ENCODE measurements at regions not wholly inside any gene's neighbourhood (a gene's known extent, or its start where the extent isn't known, plus 50 kb on each side); places are given as distances from the start of the nearest gene placed in this dataset.

DNA sequence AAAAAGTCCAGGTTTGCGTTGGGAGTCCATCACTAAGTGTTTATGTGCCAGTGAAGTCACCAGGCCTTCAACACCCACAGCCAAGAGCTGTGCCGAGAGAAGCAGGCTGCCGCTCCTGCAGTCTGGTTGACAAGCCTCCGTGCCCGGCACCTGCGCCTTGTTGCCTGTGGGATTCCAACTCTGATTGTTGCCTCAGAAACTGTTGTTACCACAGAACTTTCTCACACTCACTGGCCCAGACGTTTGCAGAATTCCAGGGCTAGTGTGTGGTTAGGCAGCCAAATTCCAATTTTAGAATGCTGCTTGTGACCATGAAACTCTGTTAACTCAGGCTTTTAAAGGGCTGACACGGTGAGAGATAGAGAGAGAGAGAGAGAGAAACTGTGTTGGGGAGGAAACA lies 119.5 kb upstream of the LIMCH1 start:
- Mint-ChIP-seq H3K36me3 (ENCODE audit: insufficient read depth in 1 of 3, low read depth in 3 of 3) (no peaks in the 10 kb centered on the region), H3K4me3 (no peak overlapping the region), H3K4me1 (peaks cover 9 to 12% of the 10 kb centered on the region in 2 experiments; a peak in 3 of 4 replicates), H3K27me3 (ENCODE audit: low read depth) (no peaks in the 10 kb centered on the region; the same call in 1 of the 2 replicates), H3K27ac (peak overlapping the region; percentile 7 to 37 (median 30); a peak in 3 of 7 replicates), H3K9me3 (no peaks in the 10 kb centered on the region)
- H3K23me2 ChIP-seq (ENCODE audit: insufficient read length, low read depth, low read length, poor library complexity, severe bottlenecking) = no peaks in the 10 kb centered on the region
- H3K79me2 ChIP-seq (ENCODE audit: insufficient read depth, low read length) = no peaks in the 10 kb centered on the region
- no peak overlapping the region for H3T11ph ChIP-seq (ENCODE audit: low read length)
- no peak overlapping the region for H2BK20ac ChIP-seq (ENCODE audit: low read depth, low read length, poor library complexity, severe bottlenecking)
- H3K27ac ChIP-seq (ENCODE audit: insufficient read length, low read depth, low read length) = no peak overlapping the region
- H3K56ac ChIP-seq (ENCODE audit: insufficient read length, low read depth, low read length) = no peak overlapping the region
- DNase-seq = no peak
- no peak overlapping the region for H3K4ac ChIP-seq (ENCODE audit: low read depth, low read length)
- no peak overlapping the region for H3K4me2 ChIP-seq (ENCODE audit: insufficient read depth, insufficient read length, low read length)
- H3K27me3 ChIP-seq (ENCODE audit: insufficient read depth, low read length) = no peaks in the 10 kb centered on the region
- no peak overlapping the region for H2BK120ac ChIP-seq (ENCODE audit: low read depth, low read length, poor library complexity, severe bottlenecking)
- WGBS (ENCODE audit: extremely low coverage, insufficient read length, low lambda C conversion rate) = no CpG with 5 or more reads among the region's 8 CpGs
- H2AK5ac ChIP-seq (ENCODE audit: insufficient read length, low read length) = no peak overlapping the region
- no peak overlapping the region for H3K9ac ChIP-seq (ENCODE audit: extremely low read depth, insufficient read length, low read length)
- no peak overlapping the region for H4K8ac ChIP-seq (replicated peaks; ENCODE audit: insufficient read length, low read depth, low read length)
- H3K9me3 ChIP-seq (ENCODE audit: control insufficient read depth, low read depth, low read length) = no peaks in the 10 kb centered on the region
- H4K91ac ChIP-seq (ENCODE audit: insufficient read length, low read depth, low read length) = no peak overlapping the region
- no peak overlapping the region for H2BK5ac ChIP-seq (ENCODE audit: insufficient read length, low read length)
- no peaks in the 10 kb centered on the region for H3K4me1 ChIP-seq (ENCODE audit: insufficient read depth, low read length)
- no peak overlapping the region for H3K23ac ChIP-seq (ENCODE audit: insufficient read length, low read depth, low read length)
- H2BK15ac ChIP-seq (ENCODE audit: low read depth, low read length) = no peak overlapping the region
- no peak overlapping the region; the same call in 1 of the 2 replicates for H3K14ac ChIP-seq (ENCODE audit: insufficient read depth, low read length)
- H2AFZ ChIP-seq (ENCODE audit: low read length) = no peak overlapping the region
- H3K79me1 ChIP-seq (ENCODE audit: insufficient read depth, low read depth, low read length, poor library complexity, severe bottlenecking) = no peaks in the 10 kb centered on the region
- H4K5ac ChIP-seq (ENCODE audit: insufficient read length, low read depth, low read length) = no peak overlapping the region
- H2BK12ac ChIP-seq (ENCODE audit: insufficient read length, low read depth, low read length) = no peak overlapping the region
- H3K18ac ChIP-seq (ENCODE audit: insufficient read length, low read depth, low read length) = no peak overlapping the region
- TF ChIP-seq, protein P1, sequence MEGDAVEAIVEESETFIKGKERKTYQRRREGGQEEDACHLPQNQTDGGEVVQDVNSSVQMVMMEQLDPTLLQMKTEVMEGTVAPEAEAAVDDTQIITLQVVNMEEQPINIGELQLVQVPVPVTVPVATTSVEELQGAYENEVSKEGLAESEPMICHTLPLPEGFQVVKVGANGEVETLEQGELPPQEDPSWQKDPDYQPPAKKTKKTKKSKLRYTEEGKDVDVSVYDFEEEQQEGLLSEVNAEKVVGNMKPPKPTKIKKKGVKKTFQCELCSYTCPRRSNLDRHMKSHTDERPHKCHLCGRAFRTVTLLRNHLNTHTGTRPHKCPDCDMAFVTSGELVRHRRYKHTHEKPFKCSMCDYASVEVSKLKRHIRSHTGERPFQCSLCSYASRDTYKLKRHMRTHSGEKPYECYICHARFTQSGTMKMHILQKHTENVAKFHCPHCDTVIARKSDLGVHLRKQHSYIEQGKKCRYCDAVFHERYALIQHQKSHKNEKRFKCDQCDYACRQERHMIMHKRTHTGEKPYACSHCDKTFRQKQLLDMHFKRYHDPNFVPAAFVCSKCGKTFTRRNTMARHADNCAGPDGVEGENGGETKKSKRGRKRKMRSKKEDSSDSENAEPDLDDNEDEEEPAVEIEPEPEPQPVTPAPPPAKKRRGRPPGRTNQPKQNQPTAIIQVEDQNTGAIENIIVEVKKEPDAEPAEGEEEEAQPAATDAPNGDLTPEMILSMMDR (conservative IDR thresholded peaks at IDR 0.05) = no peak
- no peaks in the 10 kb centered on the region for H4K20me1 ChIP-seq (ENCODE audit: control insufficient read depth, insufficient read depth, insufficient read length)
